WTC11 (cell line): ENCODE measurements at regions not wholly inside any gene's neighbourhood (a gene's known extent, or its start where the extent isn't known, plus 50 kb on each side); places are given as distances from the start of the nearest gene placed in this dataset.

Experiments used
- ATAC-seq: fragments of 200-7000 bp; cut with Tn5 transposase; 2 replicates; pipeline ENCODE4 v1.10.0; 2021; ENCODE audit warnings: mild to moderate bottlenecking, moderate library complexity
- CTCF ChIA-PET: fragments of 300-600 bp; sonication (Branson Sonifier 250); formaldehyde crosslinking; loops from one replicate; lab custom pipeline; 2021; ENCODE audit warnings: antibody characterized with exemption; lab: Charles Lee
- POLR2A ChIA-PET: fragments of 350-600 bp; sonication (Branson Sonifier 250); formaldehyde crosslinking; loops from one replicate; lab custom pipeline; 2021; ENCODE audit warnings: antibody characterized with exemption; lab: Charles Lee
- DNase-seq: peaks from one replicate; pipeline ENCODE4 v3.0.0; 2021; ENCODE audit warnings: low spot score
- H3K27ac Mint-ChIP-seq: 2 replicates; pipeline ENCODE4 v1.8.0; 2021; ENCODE audit warnings: mixed read lengths
- H3K27me3 Mint-ChIP-seq: 2 replicates; pipeline ENCODE4 v1.8.0; 2021; ENCODE audit warnings: low read depth, mild to moderate bottlenecking, moderate library complexity, mixed read lengths
- H3K36me3 Mint-ChIP-seq: 2 replicates; pipeline ENCODE4 v1.8.0; 2021; ENCODE audit warnings: mixed read lengths
- H3K4me1 Mint-ChIP-seq: 2 replicates; pipeline ENCODE4 v1.8.0; 2022; ENCODE audit warnings: mixed read lengths
- H3K4me3 Mint-ChIP-seq: 2 replicates; pipeline ENCODE4 v1.8.0; 2021; ENCODE audit warnings: mild to moderate bottlenecking, moderate library complexity, mixed read lengths
- H3K9me3 Mint-ChIP-seq: 2 replicates; pipeline ENCODE4 v1.8.0; 2021; ENCODE audit warnings: mixed read lengths
- ATF1 ChIP-seq: sonication (generic); formaldehyde crosslinking; IDR thresholded peaks from 2 replicates; pipeline ENCODE4 v1.8.1; 2023; ENCODE audit warnings: mild to moderate bottlenecking, moderate library complexity, missing genetic modification reagents
- CREM ChIP-seq: sonication (generic); formaldehyde crosslinking; IDR thresholded peaks from 2 replicates; pipeline ENCODE4 v1.8.1; 2022; ENCODE audit warnings: mild to moderate bottlenecking, missing genetic modification reagents, moderate library complexity
- ETV6 ChIP-seq: sonication (generic); formaldehyde crosslinking; IDR thresholded peaks from 2 replicates; pipeline ENCODE4 v1.8.1; 2022; ENCODE audit warnings: mild to moderate bottlenecking, missing genetic modification reagents
- HMGA2 ChIP-seq: fragments of 250-450 bp; sonication (Bioruptor Pico); IDR thresholded peaks from 2 replicates; pipeline ENCODE4 v1.4.0; 2021; ENCODE audit warnings: mild to moderate bottlenecking, moderate library complexity
- NFYB ChIP-seq: sonication (generic); formaldehyde crosslinking; conservative IDR thresholded peaks from 2 replicates; pipeline ENCODE4 v1.8.0; 2022; ENCODE audit warnings: low read depth, missing genetic modification reagents
- NR2C2 ChIP-seq: sonication (generic); formaldehyde crosslinking; IDR thresholded peaks from 2 replicates; pipeline ENCODE4 v1.8.0; 2022; ENCODE audit warnings: mild to moderate bottlenecking, missing genetic modification reagents
- NR3C1 ChIP-seq: sonication (generic); formaldehyde crosslinking; conservative IDR thresholded peaks from 2 replicates; pipeline ENCODE4 v1.8.1; 2023; ENCODE audit warnings: low read depth, mild to moderate bottlenecking, missing genetic modification reagents
- OVOL2 ChIP-seq: fragments of 250-450 bp; sonication (Bioruptor Pico); IDR thresholded peaks from 2 replicates; pipeline ENCODE4 v1.9.0; 2021; ENCODE audit warnings: mild to moderate bottlenecking, borderline replicate concordance
- TEAD1 ChIP-seq: sonication (generic); formaldehyde crosslinking; IDR thresholded peaks from 2 replicates; pipeline ENCODE4 v1.8.0; 2022; ENCODE audit warnings: mild to moderate bottlenecking, missing genetic modification reagents
- ZBTB21 ChIP-seq: sonication (generic); formaldehyde crosslinking; IDR thresholded peaks from 2 replicates; pipeline ENCODE4 v1.8.1; 2023; ENCODE audit warnings: mild to moderate bottlenecking, missing genetic modification reagents, borderline replicate concordance
- TF ChIP-seq, protein P1 (sequence below): fragments of 250-450 bp; sonication (Bioruptor Pico); IDR thresholded peaks from 2 replicates; pipeline ENCODE4 v2.1.2; 2022; ENCODE audit warnings: mild to moderate bottlenecking, moderate library complexity
- TF ChIP-seq, protein P2 (sequence below): sonication (generic); formaldehyde crosslinking; IDR thresholded peaks from 2 replicates; pipeline ENCODE4 v1.8.1; 2022; ENCODE audit warnings: mild to moderate bottlenecking, moderate library complexity, missing genetic modification reagents
- TF ChIP-seq, protein P3 (sequence below): sonication (generic); formaldehyde crosslinking; IDR thresholded peaks from 2 replicates; pipeline ENCODE4 v1.8.1; 2023; ENCODE audit warnings: mild to moderate bottlenecking, missing genetic modification reagents, moderate library complexity
- TF ChIP-seq, protein P4 (sequence below): fragments of 250-450 bp; sonication (Bioruptor Pico); IDR thresholded peaks from 2 replicates; pipeline ENCODE4 v1.9.0; 2021; ENCODE audit warnings: mild to moderate bottlenecking
- TF ChIP-seq, protein P5 (sequence below): sonication (generic); formaldehyde crosslinking; IDR thresholded peaks from 2 replicates; pipeline ENCODE4 v1.8.0; 2022; ENCODE audit warnings: mild to moderate bottlenecking, missing genetic modification reagents
- TF ChIP-seq, protein P6 (sequence below): sonication (generic); formaldehyde crosslinking; IDR thresholded peaks from 2 replicates; pipeline ENCODE4 v1.8.1; 2022; ENCODE audit warnings: low read depth, mild to moderate bottlenecking, moderate library complexity, missing genetic modification reagents, borderline replicate concordance
- TF ChIP-seq, protein P7 (sequence below): sonication (generic); formaldehyde crosslinking; IDR thresholded peaks from 2 replicates; pipeline ENCODE4 v1.8.1; 2022; ENCODE audit warnings: mild to moderate bottlenecking, missing genetic modification reagents, moderate library complexity, borderline replicate concordance
- TF ChIP-seq, protein P8 (sequence below): sonication (generic); formaldehyde crosslinking; IDR thresholded peaks from 2 replicates; pipeline ENCODE4 v1.8.0; 2022; ENCODE audit warnings: missing genetic modification reagents
- TF ChIP-seq, protein P9 (sequence below): sonication (generic); formaldehyde crosslinking; conservative IDR thresholded peaks from 2 replicates; pipeline ENCODE4 v1.8.1; 2023; ENCODE audit warnings: mild to moderate bottlenecking, low read depth, missing genetic modification reagents, moderate library complexity
- TF ChIP-seq, protein P10 (sequence below): sonication (generic); formaldehyde crosslinking; IDR thresholded peaks from 2 replicates; pipeline ENCODE4 v1.8.0; 2022; ENCODE audit warnings: mild to moderate bottlenecking, missing genetic modification reagents

DNA sequence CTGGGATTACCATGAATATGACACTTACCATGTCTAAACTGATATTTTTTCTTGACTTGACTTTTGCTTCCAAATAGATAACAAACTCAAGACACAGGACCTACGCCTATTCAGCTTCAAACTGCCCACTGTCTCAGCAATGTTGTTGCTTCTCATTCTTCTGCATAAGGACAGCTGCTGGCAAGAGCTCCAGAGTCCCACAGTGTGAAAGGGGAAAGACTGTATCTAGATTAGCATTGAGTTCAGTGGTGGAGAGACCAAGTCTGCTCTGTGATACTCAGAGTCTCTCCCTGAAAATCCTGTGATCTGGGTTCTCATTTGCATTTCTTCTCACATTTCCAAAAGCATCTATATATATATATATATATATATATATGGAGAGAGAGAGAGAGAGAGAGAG is 247.9 kb upstream of the NT5C1B start:
- CTCF ChIA-PET, result interaction anchor here (0.8 to 3.5 kb wide), 4 partner anchors 9 to 464 kb away, joined by 3 to 21 read pairs (median 3); no protein-coding TSS in a partner anchor
- ATAC-seq (peak; percentile 83), DNase-seq (no peak)
- POLR2A ChIA-PET, result no interaction called here
- H3K4me3 Mint-ChIP-seq, result no peak overlapping the region
- H3K4me1 Mint-ChIP-seq, result peaks cover 34% of the 10 kb centered on the region
- TF ChIP-seq, protein P1, sequence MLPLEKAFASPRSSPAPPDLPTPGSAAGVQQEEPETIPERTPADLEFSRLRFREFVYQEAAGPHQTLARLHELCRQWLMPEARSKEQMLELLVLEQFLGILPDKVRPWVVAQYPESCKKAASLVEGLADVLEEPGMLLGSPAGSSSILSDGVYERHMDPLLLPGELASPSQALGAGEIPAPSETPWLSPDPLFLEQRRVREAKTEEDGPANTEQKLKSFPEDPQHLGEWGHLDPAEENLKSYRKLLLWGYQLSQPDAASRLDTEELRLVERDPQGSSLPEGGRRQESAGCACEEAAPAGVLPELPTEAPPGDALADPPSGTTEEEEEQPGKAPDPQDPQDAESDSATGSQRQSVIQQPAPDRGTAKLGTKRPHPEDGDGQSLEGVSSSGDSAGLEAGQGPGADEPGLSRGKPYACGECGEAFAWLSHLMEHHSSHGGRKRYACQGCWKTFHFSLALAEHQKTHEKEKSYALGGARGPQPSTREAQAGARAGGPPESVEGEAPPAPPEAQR (CRISPR knock-in tag), result no peak
- no peak for TF ChIP-seq TEAD1 (CRISPR knock-in tag)
- no peak for TF ChIP-seq ETV6 (CRISPR knock-in tag)
- no peak for TF ChIP-seq HMGA2 (CRISPR knock-in tag)
- TF ChIP-seq ATF1 (CRISPR knock-in tag), result no peak
- TF ChIP-seq, protein P2, sequence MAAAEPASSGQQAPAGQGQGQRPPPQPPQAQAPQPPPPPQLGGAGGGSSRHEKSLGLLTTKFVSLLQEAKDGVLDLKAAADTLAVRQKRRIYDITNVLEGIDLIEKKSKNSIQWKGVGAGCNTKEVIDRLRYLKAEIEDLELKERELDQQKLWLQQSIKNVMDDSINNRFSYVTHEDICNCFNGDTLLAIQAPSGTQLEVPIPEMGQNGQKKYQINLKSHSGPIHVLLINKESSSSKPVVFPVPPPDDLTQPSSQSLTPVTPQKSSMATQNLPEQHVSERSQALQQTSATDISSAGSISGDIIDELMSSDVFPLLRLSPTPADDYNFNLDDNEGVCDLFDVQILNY (CRISPR knock-in tag), result no peak
- TF ChIP-seq, protein P3, sequence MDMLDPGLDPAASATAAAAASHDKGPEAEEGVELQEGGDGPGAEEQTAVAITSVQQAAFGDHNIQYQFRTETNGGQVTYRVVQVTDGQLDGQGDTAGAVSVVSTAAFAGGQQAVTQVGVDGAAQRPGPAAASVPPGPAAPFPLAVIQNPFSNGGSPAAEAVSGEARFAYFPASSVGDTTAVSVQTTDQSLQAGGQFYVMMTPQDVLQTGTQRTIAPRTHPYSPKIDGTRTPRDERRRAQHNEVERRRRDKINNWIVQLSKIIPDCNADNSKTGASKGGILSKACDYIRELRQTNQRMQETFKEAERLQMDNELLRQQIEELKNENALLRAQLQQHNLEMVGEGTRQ (CRISPR knock-in tag), result no peak
- TF ChIP-seq NFYB (CRISPR knock-in tag), result no peak
- no peak for TF ChIP-seq ZBTB21 (CRISPR knock-in tag)
- TF ChIP-seq NR2C2, result no peak
- TF ChIP-seq, protein P4, sequence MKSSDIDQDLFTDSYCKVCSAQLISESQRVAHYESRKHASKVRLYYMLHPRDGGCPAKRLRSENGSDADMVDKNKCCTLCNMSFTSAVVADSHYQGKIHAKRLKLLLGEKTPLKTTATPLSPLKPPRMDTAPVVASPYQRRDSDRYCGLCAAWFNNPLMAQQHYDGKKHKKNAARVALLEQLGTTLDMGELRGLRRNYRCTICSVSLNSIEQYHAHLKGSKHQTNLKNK (CRISPR knock-in tag), result no peak
- TF ChIP-seq NR3C1, result no peak
- TF ChIP-seq, protein P5, sequence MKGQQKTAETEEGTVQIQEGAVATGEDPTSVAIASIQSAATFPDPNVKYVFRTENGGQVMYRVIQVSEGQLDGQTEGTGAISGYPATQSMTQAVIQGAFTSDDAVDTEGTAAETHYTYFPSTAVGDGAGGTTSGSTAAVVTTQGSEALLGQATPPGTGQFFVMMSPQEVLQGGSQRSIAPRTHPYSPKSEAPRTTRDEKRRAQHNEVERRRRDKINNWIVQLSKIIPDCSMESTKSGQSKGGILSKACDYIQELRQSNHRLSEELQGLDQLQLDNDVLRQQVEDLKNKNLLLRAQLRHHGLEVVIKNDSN, result no peak
- TF ChIP-seq, protein P6, sequence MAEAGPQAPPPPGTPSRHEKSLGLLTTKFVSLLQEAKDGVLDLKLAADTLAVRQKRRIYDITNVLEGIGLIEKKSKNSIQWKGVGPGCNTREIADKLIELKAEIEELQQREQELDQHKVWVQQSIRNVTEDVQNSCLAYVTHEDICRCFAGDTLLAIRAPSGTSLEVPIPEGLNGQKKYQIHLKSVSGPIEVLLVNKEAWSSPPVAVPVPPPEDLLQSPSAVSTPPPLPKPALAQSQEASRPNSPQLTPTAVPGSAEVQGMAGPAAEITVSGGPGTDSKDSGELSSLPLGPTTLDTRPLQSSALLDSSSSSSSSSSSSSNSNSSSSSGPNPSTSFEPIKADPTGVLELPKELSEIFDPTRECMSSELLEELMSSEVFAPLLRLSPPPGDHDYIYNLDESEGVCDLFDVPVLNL, result no peak
- no peak overlapping the region for H3K27ac Mint-ChIP-seq
- H3K9me3 Mint-ChIP-seq, result no peaks in the 10 kb centered on the region
- H3K36me3 Mint-ChIP-seq, result no peaks in the 10 kb centered on the region
- peaks cover 39% of the 10 kb centered on the region for H3K27me3 Mint-ChIP-seq

DNA sequence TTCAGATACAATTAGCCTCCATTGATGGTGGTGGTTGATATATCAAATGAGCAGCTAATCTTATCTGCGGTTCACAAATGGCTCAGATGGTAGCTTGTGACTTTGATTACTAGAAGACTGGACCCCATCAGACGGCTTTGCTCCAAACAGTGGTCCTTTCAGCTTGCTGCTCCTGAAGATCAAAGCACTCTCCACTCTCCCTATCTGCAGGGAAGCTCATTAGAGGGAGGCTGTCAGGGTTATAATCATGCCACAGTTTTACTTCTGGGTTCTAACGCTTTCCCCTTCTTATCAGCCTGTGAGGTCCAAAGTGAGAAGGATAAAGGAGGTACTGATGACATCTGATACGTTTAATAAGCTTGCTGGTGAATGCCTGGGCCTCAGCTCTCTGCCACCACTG is 247.1 kb upstream of the NT5C1B start:
- H3K4me3 Mint-ChIP-seq, result no peak overlapping the region
- no peak for DNase-seq
- H3K27me3 Mint-ChIP-seq, result peaks cover 39% of the 10 kb centered on the region
- H3K27ac Mint-ChIP-seq, result no peak overlapping the region
- H3K9me3 Mint-ChIP-seq, result no peaks in the 10 kb centered on the region
- CTCF ChIA-PET, result interaction anchor here (0.9 to 3.5 kb wide), 2 partner anchors 12 to 465 kb away, joined by 3 to 21 read pairs; no protein-coding TSS in a partner anchor
- H3K36me3 Mint-ChIP-seq, result no peaks in the 10 kb centered on the region
- peaks cover 29% of the 10 kb centered on the region for H3K4me1 Mint-ChIP-seq
- ATAC-seq, result no peak
- POLR2A ChIA-PET, result no interaction called here
- TF ChIP-seq, protein P7, sequence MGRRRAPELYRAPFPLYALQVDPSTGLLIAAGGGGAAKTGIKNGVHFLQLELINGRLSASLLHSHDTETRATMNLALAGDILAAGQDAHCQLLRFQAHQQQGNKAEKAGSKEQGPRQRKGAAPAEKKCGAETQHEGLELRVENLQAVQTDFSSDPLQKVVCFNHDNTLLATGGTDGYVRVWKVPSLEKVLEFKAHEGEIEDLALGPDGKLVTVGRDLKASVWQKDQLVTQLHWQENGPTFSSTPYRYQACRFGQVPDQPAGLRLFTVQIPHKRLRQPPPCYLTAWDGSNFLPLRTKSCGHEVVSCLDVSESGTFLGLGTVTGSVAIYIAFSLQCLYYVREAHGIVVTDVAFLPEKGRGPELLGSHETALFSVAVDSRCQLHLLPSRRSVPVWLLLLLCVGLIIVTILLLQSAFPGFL (CRISPR knock-in tag), result no peak
- TF ChIP-seq, protein P8, sequence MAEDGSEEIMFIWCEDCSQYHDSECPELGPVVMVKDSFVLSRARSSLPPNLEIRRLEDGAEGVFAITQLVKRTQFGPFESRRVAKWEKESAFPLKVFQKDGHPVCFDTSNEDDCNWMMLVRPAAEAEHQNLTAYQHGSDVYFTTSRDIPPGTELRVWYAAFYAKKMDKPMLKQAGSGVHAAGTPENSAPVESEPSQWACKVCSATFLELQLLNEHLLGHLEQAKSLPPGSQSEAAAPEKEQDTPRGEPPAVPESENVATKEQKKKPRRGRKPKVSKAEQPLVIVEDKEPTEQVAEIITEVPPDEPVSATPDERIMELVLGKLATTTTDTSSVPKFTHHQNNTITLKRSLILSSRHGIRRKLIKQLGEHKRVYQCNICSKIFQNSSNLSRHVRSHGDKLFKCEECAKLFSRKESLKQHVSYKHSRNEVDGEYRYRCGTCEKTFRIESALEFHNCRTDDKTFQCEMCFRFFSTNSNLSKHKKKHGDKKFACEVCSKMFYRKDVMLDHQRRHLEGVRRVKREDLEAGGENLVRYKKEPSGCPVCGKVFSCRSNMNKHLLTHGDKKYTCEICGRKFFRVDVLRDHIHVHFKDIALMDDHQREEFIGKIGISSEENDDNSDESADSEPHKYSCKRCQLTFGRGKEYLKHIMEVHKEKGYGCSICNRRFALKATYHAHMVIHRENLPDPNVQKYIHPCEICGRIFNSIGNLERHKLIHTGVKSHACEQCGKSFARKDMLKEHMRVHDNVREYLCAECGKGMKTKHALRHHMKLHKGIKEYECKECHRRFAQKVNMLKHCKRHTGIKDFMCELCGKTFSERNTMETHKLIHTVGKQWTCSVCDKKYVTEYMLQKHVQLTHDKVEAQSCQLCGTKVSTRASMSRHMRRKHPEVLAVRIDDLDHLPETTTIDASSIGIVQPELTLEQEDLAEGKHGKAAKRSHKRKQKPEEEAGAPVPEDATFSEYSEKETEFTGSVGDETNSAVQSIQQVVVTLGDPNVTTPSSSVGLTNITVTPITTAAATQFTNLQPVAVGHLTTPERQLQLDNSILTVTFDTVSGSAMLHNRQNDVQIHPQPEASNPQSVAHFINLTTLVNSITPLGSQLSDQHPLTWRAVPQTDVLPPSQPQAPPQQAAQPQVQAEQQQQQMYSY (CRISPR knock-in tag), result no peak
- TF ChIP-seq, protein P2 (CRISPR knock-in tag), result no peak
- TF ChIP-seq CREM (no peak), OVOL2 (CRISPR knock-in tag) (no peak)
- TF ChIP-seq, protein P9, sequence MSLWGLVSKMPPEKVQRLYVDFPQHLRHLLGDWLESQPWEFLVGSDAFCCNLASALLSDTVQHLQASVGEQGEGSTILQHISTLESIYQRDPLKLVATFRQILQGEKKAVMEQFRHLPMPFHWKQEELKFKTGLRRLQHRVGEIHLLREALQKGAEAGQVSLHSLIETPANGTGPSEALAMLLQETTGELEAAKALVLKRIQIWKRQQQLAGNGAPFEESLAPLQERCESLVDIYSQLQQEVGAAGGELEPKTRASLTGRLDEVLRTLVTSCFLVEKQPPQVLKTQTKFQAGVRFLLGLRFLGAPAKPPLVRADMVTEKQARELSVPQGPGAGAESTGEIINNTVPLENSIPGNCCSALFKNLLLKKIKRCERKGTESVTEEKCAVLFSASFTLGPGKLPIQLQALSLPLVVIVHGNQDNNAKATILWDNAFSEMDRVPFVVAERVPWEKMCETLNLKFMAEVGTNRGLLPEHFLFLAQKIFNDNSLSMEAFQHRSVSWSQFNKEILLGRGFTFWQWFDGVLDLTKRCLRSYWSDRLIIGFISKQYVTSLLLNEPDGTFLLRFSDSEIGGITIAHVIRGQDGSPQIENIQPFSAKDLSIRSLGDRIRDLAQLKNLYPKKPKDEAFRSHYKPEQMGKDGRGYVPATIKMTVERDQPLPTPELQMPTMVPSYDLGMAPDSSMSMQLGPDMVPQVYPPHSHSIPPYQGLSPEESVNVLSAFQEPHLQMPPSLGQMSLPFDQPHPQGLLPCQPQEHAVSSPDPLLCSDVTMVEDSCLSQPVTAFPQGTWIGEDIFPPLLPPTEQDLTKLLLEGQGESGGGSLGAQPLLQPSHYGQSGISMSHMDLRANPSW, result no peak
- TF ChIP-seq, protein P10, sequence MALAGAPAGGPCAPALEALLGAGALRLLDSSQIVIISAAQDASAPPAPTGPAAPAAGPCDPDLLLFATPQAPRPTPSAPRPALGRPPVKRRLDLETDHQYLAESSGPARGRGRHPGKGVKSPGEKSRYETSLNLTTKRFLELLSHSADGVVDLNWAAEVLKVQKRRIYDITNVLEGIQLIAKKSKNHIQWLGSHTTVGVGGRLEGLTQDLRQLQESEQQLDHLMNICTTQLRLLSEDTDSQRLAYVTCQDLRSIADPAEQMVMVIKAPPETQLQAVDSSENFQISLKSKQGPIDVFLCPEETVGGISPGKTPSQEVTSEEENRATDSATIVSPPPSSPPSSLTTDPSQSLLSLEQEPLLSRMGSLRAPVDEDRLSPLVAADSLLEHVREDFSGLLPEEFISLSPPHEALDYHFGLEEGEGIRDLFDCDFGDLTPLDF (CRISPR knock-in tag), result no peak
